HepG2 (cell line): ENCODE measurements at regions not wholly inside any gene's neighbourhood (a gene's known extent, or its start where the extent isn't known, plus 50 kb on each side); places are given as distances from the start of the nearest gene placed in this dataset.

Source experiments
- ATAC-seq: fragments of 200-7000 bp; cut with Tn5 transposase; 3 replicates; pipeline ENCODE4 v1.9.1; 2020; ENCODE audit warnings: mild to moderate bottlenecking, moderate library complexity
- BruUV-seq: library from RNA; stranded (reverse); fragments of 400-500 nt; replicated peaks from 2 replicates; lab custom pipeline; 2021; lab: Mats Ljungman, UMichigan
- CTCF ChIA-PET: fragments of 300-600 bp; formaldehyde crosslinking; extraction: SDS; loops from one replicate; lab custom pipeline; 2021; ENCODE audit warnings: low total read pairs, inconsistent platforms, low intra/inter-chr PET ratio; lab: Yijun Ruan, JAX
- POLR2A ChIA-PET: fragments of 350-600 bp; sonication (Branson Sonifier 250); formaldehyde crosslinking; loops from one replicate; lab custom pipeline; 2020; ENCODE audit warnings: antibody characterized with exemption, inconsistent platforms; lab: Yijun Ruan, JAX
- DNase-seq: peaks from one replicate; pipeline ENCODE4 v3.0.0-alpha.2; 2015; ENCODE audit warnings: low spot score
- FAIRE-seq: peaks from 3 replicates; lab custom pipeline; 2011; peaks lifted over from hg19 to GRCh38; lab: Jason Lieb, UNC
- H2AFZ ChIP-seq: one replicate; pipeline ENCODE4 v1.6.1; 2011; ENCODE audit warnings: low read length, inconsistent platforms
- H3K27ac ChIP-seq: fragments of 300-600 bp; 3 replicates; pipeline ENCODE4 v1.8.0; 2011; ENCODE audit warnings: mixed run types, mild to moderate bottlenecking, mixed read lengths, low read length, inconsistent platforms; ENCODE audit not compliant: insufficient read depth; ENCODE audit errors: extremely low read length
- H3K27me3 ChIP-seq, 2 experiments: fragments of 200-600 bp in 1 of 2; 2 replicates in 1 of 2; 3 replicates in 1 of 2; pipeline versions ENCODE4 v1.6.0 to v1.8.0; 2011; ENCODE audit warnings: low read length in 2 of 2, mild to moderate bottlenecking in 2 of 2, moderate library complexity in 2 of 2, inconsistent platforms in 1 of 2; ENCODE audit not compliant: insufficient read depth in 2 of 2, control insufficient read depth in 1 of 2
- H3K36me3 ChIP-seq, 2 experiments: fragments of 200-600 bp in 1 of 2; replicated peaks in 1 of 2; 2 replicates in 1 of 2; 3 replicates in 1 of 2; pipeline versions ENCODE4 v1.5.1 to v1.8.0; 2011; ENCODE audit warnings: low read length in 2 of 2, inconsistent platforms in 1 of 2; ENCODE audit not compliant: insufficient read depth in 2 of 2, control insufficient read depth in 1 of 2
- H3K4me1 ChIP-seq: 2 replicates; pipeline ENCODE4 v1.5.1; 2012; ENCODE audit warnings: low read length, inconsistent platforms; ENCODE audit not compliant: insufficient read depth
- H3K4me2 ChIP-seq: 2 replicates; pipeline ENCODE4 v1.6.0; 2011; ENCODE audit warnings: low read depth, low read length, inconsistent platforms
- H3K4me3 ChIP-seq, 3 experiments: fragments of 200-600 bp in 1 of 3; sonication (generic), shearing (Covaris generic) in 1 of 3; replicated peaks in 1 of 3; 2 replicates each; pipeline ENCODE4 v1.5.1; 2011 to 2016; ENCODE audit warnings: low read length in 3 of 3, inconsistent platforms in 2 of 3, low read depth in 2 of 3, mild to moderate bottlenecking in 2 of 3, control low read depth in 1 of 3, mixed read lengths in 1 of 3; ENCODE audit not compliant: insufficient read depth in 1 of 3
- H3K79me2 ChIP-seq: one replicate; pipeline ENCODE4 v1.6.1; 2011; ENCODE audit warnings: low read length, inconsistent platforms; ENCODE audit not compliant: insufficient read depth
- H3K9ac ChIP-seq: 2 replicates; pipeline ENCODE4 v1.6.0; 2011; ENCODE audit warnings: mild to moderate bottlenecking, low read depth, low read length, inconsistent platforms; ENCODE audit not compliant: insufficient read depth
- H3K9me3 ChIP-seq: 2 replicates; pipeline ENCODE4 v1.5.1; 2012; ENCODE audit warnings: mild to moderate bottlenecking, low read length
- H4K20me1 ChIP-seq: 2 replicates; pipeline ENCODE4 v1.6.0; 2011; ENCODE audit warnings: inconsistent platforms, mild to moderate bottlenecking, low read length, moderate library complexity; ENCODE audit not compliant: insufficient read depth
- FOXA3 ChIP-seq: IDR thresholded peaks from 2 replicates; pipeline ENCODE4 v1.6.1; 2016; ENCODE audit warnings: missing genetic modification reagents, missing compliant biosample characterization
- MZF1 ChIP-seq: sonication (generic); formaldehyde crosslinking; IDR thresholded peaks from 2 replicates; pipeline ENCODE4 v1.8.1; 2023; ENCODE audit warnings: mild to moderate bottlenecking, missing genetic modification reagents, borderline replicate concordance
- PHF20 ChIP-seq: sonication (generic); formaldehyde crosslinking; IDR thresholded peaks from 2 replicates; pipeline ENCODE4 v1.5.0; 2020; ENCODE audit warnings: mild to moderate bottlenecking, missing genetic modification reagents
- REST ChIP-seq, 2 experiments: IDR thresholded peaks; 2 replicates each; pipeline ENCODE4 v1.6.1; 2011 to 2012; ENCODE audit warnings: low read length in 2 of 2, borderline replicate concordance in 1 of 2, low read depth in 1 of 2, mild to moderate bottlenecking in 1 of 2, moderate library complexity in 1 of 2
- RFX1 ChIP-seq: fragments of 450-650 bp; IDR thresholded peaks from 2 replicates; pipeline ENCODE4 v1.6.1; 2017
- SETDB1 ChIP-seq: sonication (generic); formaldehyde crosslinking; IDR thresholded peaks from 2 replicates; pipeline ENCODE4 v1.5.1; 2020; ENCODE audit warnings: missing genetic modification reagents, mild to moderate bottlenecking, borderline replicate concordance
- TMF1 ChIP-seq: sonication (generic); formaldehyde crosslinking; IDR thresholded peaks from 2 replicates; pipeline ENCODE4 v1.8.1; 2022; ENCODE audit warnings: low read depth, missing genetic modification reagents
- ZNF652 ChIP-seq: IDR thresholded peaks from 2 replicates; pipeline ENCODE4 v1.6.1; 2016; ENCODE audit warnings: low read depth, borderline replicate concordance
- WGBS: methylation state at CpG from one replicate; pipeline ENCODE4 v1.1.6; 2017; ENCODE audit warnings: low lambda C conversion rate; 5-methylcytosine and 5-hydroxymethylcytosine counted together
- in situ Hi-C: cut with HindIII; loops from 2 replicates; pipeline ENCODE4 v1.10.0; 2017; ENCODE audit warnings: low pct_unique_long_range_greater_than_20kb; ENCODE audit not compliant: extremely low pct_ligation_motif_present
- intact Hi-C: fragments of 100-400 bp; cut with micrococcal nuclease; formaldehyde crosslinking; loops from one replicate; pipeline ENCODE4 v1.10.0; 2022; ENCODE audit not compliant: unreplicated experiment
- TF ChIP-seq, protein P1 (sequence below): IDR thresholded peaks from 2 replicates; pipeline ENCODE4 v1.6.1; 2016; ENCODE audit warnings: low read depth, missing genetic modification reagents, missing compliant biosample characterization

DNA sequence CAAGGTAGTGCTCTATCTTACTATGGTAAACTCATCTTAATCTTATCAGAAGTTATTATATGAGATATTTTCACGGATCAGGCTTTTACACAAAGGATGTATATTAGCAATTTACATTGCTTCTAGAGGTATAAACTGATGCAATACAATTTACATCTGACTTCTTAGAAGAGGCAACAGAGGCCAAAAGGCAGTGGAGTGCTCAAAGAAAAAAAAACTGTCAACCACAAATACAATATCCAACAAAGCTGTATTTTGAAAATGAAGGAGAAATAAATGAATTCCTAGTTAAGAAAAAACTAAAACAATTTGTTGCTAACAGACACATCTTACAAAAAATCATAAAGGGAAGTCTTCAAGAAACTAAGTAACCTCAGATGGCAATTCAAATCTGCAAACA is 1031.5 kb upstream of the CNTNAP5 start:
- WGBS: 0% methylated on average over 1 of the region's 1 CpG
- Histone ChIP-seq H3K27me3 (no peaks in the 10 kb centered on the region), H3K79me2 (no peaks in the 10 kb centered on the region), H4K20me1 (no peaks in the 10 kb centered on the region), H3K36me3 (no peaks in the 10 kb centered on the region), H3K27ac (no peak overlapping the region), H3K4me1 (no peaks in the 10 kb centered on the region), H3K9ac (no peak overlapping the region), H3K9me3 (peaks cover 42% of the 10 kb centered on the region), H2AFZ (no peak overlapping the region), H3K4me2 (no peak overlapping the region), H3K4me3 (no peak overlapping the region)
- POLR2A ChIA-PET: no interaction called here
- no peak for TF ChIP-seq REST (IDR thresholded peaks at IDR 0.05; ENCODE audit: borderline replicate concordance in 1 of 2, low read depth in 1 of 2, low read length in 2 of 2)
- no peak for TF ChIP-seq ZNF652 (CRISPR knock-in tag)
- TF ChIP-seq FOXA3: no peak
- no peak for TF ChIP-seq MZF1 (CRISPR knock-in tag)
- in situ Hi-C loops: no loop called here
- ATAC-seq (no peak), DNase-seq (no peak), FAIRE-seq (no peak)
- CTCF ChIA-PET: no interaction called here
- BruUV-seq: no TSS peak
- intact Hi-C loops: no loop called here

DNA sequence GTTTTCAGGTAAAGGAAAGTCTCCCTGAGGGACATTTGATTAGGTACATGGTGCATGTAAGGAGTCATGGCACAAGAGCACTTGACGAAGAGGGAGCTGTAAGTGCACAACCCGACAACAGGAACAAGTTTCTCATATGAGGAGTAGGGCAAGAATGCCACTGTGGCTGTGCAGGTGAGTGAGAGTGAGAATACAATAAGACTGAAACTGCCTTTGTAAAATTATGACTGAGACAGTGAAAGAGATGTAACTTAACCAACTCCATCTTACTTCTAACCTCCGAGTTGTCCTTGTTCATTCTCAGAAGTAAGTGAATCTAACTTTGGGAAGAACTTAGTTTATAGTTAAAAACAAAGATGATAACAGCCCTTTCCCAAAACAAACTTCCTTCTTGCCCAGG is 1025.8 kb upstream of the CNTNAP5 start:
- in situ Hi-C loops (no loop called here), intact Hi-C loops (no loop called here)
- no peaks in the 10 kb centered on the region for H4K20me1 ChIP-seq
- WGBS: under 1% methylated on average over 3 of the region's 3 CpGs
- H3K9ac ChIP-seq: no peak overlapping the region
- POLR2A ChIA-PET: no interaction called here
- H3K4me1 ChIP-seq: no peaks in the 10 kb centered on the region
- no peaks in the 10 kb centered on the region for H3K79me2 ChIP-seq
- no peaks in the 10 kb centered on the region for H3K36me3 ChIP-seq
- FAIRE-seq (no peak), ATAC-seq (no peak), DNase-seq (no peak)
- peaks cover 61% of the 10 kb centered on the region for H3K9me3 ChIP-seq
- H3K4me3 ChIP-seq: no peak overlapping the region
- H3K27ac ChIP-seq: no peak overlapping the region
- CTCF ChIA-PET: no interaction called here
- H2AFZ ChIP-seq: no peak overlapping the region
- H3K27me3 ChIP-seq: no peaks in the 10 kb centered on the region
- H3K4me2 ChIP-seq: no peak overlapping the region
- no TSS peak for BruUV-seq
- TF ChIP-seq RFX1 (no peak), SETDB1 (CRISPR knock-in tag) (no peak), PHF20 (no peak), TMF1 (CRISPR knock-in tag) (no peak)
- TF ChIP-seq, protein P1, sequence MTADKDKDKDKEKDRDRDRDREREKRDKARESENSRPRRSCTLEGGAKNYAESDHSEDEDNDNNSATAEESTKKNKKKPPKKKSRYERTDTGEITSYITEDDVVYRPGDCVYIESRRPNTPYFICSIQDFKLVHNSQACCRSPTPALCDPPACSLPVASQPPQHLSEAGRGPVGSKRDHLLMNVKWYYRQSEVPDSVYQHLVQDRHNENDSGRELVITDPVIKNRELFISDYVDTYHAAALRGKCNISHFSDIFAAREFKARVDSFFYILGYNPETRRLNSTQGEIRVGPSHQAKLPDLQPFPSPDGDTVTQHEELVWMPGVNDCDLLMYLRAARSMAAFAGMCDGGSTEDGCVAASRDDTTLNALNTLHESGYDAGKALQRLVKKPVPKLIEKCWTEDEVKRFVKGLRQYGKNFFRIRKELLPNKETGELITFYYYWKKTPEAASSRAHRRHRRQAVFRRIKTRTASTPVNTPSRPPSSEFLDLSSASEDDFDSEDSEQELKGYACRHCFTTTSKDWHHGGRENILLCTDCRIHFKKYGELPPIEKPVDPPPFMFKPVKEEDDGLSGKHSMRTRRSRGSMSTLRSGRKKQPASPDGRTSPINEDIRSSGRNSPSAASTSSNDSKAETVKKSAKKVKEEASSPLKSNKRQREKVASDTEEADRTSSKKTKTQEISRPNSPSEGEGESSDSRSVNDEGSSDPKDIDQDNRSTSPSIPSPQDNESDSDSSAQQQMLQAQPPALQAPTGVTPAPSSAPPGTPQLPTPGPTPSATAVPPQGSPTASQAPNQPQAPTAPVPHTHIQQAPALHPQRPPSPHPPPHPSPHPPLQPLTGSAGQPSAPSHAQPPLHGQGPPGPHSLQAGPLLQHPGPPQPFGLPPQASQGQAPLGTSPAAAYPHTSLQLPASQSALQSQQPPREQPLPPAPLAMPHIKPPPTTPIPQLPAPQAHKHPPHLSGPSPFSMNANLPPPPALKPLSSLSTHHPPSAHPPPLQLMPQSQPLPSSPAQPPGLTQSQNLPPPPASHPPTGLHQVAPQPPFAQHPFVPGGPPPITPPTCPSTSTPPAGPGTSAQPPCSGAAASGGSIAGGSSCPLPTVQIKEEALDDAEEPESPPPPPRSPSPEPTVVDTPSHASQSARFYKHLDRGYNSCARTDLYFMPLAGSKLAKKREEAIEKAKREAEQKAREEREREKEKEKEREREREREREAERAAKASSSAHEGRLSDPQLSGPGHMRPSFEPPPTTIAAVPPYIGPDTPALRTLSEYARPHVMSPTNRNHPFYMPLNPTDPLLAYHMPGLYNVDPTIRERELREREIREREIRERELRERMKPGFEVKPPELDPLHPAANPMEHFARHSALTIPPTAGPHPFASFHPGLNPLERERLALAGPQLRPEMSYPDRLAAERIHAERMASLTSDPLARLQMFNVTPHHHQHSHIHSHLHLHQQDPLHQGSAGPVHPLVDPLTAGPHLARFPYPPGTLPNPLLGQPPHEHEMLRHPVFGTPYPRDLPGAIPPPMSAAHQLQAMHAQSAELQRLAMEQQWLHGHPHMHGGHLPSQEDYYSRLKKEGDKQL (CRISPR knock-in tag): no peak
